Esophagus squamous epithelium (tissue), 4 donors: ENCODE measurements at regions not wholly inside any gene's neighbourhood (a gene's known extent, or its start where the extent isn't known, plus 50 kb on each side); places are given as distances from the start of the nearest gene placed in this dataset.

Source experiments
- CTCF ChIP-seq, 6 experiments: fragments of 450-650 bp in 4 of 6; fragments of 200-600 bp in 2 of 6; sonication (generic) in 2 of 6; IDR thresholded peaks; one replicate each; pipeline ENCODE4 v1.5.1; 2016 to 2019; ENCODE audit warnings: antibody characterized with exemption in 6 of 6, mild to moderate bottlenecking in 4 of 6, moderate library complexity in 4 of 6
- POLR2A ChIP-seq, 4 donors: fragments of 450-650 bp; IDR thresholded peaks; one replicate each; pipeline ENCODE4 v1.6.1; 2017; ENCODE audit warnings: antibody characterized with exemption in 4 of 4, mild to moderate bottlenecking in 4 of 4, moderate library complexity in 3 of 4

- TF ChIP-seq CTCF (IDR thresholded peaks at IDR 0.05) (no peak), POLR2A (IDR thresholded peaks at IDR 0.05) (no peak)
Observed at GRCh38 chr18:75800331-75800648, 372.8 kb upstream of the SMIM21 start.
